K562 (cell line): ENCODE measurements at regions not wholly inside any gene's neighbourhood (a gene's known extent, or its start where the extent isn't known, plus 50 kb on each side); places are given as distances from the start of the nearest gene placed in this dataset.

ENCODE experiments used
- ATAC-seq: fragments of 200-7000 bp; cut with Tn5 transposase; 3 replicates; pipeline ENCODE4 v1.9.1; 2020; ENCODE audit warnings: moderate library complexity
- BruUV-seq: library from RNA; stranded (reverse); fragments of 400-500 nt; replicated peaks from 2 replicates; lab custom pipeline; 2021; lab: Mats Ljungman, UMichigan
- CTCF ChIA-PET: fragments of 300-600 bp; formaldehyde crosslinking; extraction: SDS; loops from one replicate; lab custom pipeline; 2021; ENCODE audit warnings: low intra/inter-chr PET ratio; lab: Yijun Ruan, JAX
- POLR2A ChIA-PET: fragments of 300-600, 350-650 bp; sonication (Branson Sonifier 250); formaldehyde crosslinking; extraction: SDS; loops from one replicate; lab custom pipeline; 2021; ENCODE audit warnings: antibody characterized with exemption, inconsistent platforms; lab: Yijun Ruan, JAX
- DNase-seq, 4 experiments: peaks; one replicate each; pipeline versions ENCODE4 v3.0.0 to v3.0.0-alpha.2; 2011 to 2018; ENCODE audit warnings: low spot score in 3 of 4, mixed read lengths in 3 of 4; ENCODE audit errors: extremely low read depth in 1 of 4
- FAIRE-seq: peaks from 2 replicates; lab custom pipeline; 2011; peaks lifted over from hg19 to GRCh38; lab: Jason Lieb, UNC
- H2AFZ ChIP-seq: 2 replicates; pipeline ENCODE4 v1.6.0; 2011; ENCODE audit warnings: low read depth, low read length, control low read depth, inconsistent platforms
- H3K27ac ChIP-seq: fragments of 200-600 bp; 3 replicates; pipeline ENCODE4 v1.8.0; 2011; ENCODE audit warnings: low read depth, mild to moderate bottlenecking, control low read depth, inconsistent platforms, low read length, moderate library complexity, mixed read lengths; ENCODE audit errors: extremely low read depth
- H3K27me3 ChIP-seq, 2 experiments: fragments of 300-600 bp in 1 of 2; 2 replicates in 1 of 2; 3 replicates in 1 of 2; pipeline versions ENCODE4 v1.6.0 to v1.8.0; 2011; ENCODE audit warnings: inconsistent platforms in 2 of 2, low read length in 2 of 2, mild to moderate bottlenecking in 1 of 2, mixed read lengths in 1 of 2, moderate library complexity in 1 of 2; ENCODE audit not compliant: control insufficient read depth in 2 of 2, insufficient read depth in 2 of 2
- H3K36me3 ChIP-seq: fragments of 300-600 bp; 3 replicates; pipeline ENCODE4 v1.8.0; 2011; ENCODE audit warnings: mild to moderate bottlenecking, low read length, inconsistent platforms; ENCODE audit not compliant: control insufficient read depth, insufficient read depth
- H3K4me1 ChIP-seq, 2 experiments: fragments of 200-600 bp in 1 of 2; replicated peaks in 1 of 2; 2 replicates in 1 of 2; 3 replicates in 1 of 2; pipeline versions ENCODE4 v1.5.1 to v1.8.0; 2011; ENCODE audit warnings: inconsistent platforms in 2 of 2, low read length in 2 of 2, mild to moderate bottlenecking in 1 of 2, mixed read lengths in 1 of 2, moderate library complexity in 1 of 2; ENCODE audit not compliant: control insufficient read depth in 2 of 2, insufficient read depth in 2 of 2
- H3K4me2 ChIP-seq: 2 replicates; pipeline ENCODE4 v1.6.1; 2011; ENCODE audit warnings: low read length, control low read depth, inconsistent platforms, mixed read lengths; ENCODE audit not compliant: insufficient read depth
- H3K4me3 ChIP-seq: fragments of 200-600 bp; sonication (generic), shearing (Covaris generic); 2 replicates; pipeline ENCODE4 v1.5.1; 2016; ENCODE audit warnings: control low read depth, inconsistent platforms
- H3K79me2 ChIP-seq: fragments of 200-600 bp; 3 replicates; pipeline ENCODE4 v1.8.0; 2011; ENCODE audit warnings: low read length, inconsistent platforms; ENCODE audit not compliant: control insufficient read depth, insufficient read depth
- H3K9ac ChIP-seq, 2 experiments: 2 replicates each; pipeline versions ENCODE4 v1.6.0 to v1.6.1; 2011; ENCODE audit warnings: low read depth in 2 of 2, low read length in 2 of 2, control low read depth in 1 of 2, inconsistent platforms in 1 of 2, mild to moderate bottlenecking in 1 of 2, mixed read lengths in 1 of 2; ENCODE audit not compliant: insufficient read depth in 1 of 2
- H3K9me1 ChIP-seq: one replicate; pipeline ENCODE4 v1.6.0; 2011; ENCODE audit warnings: inconsistent platforms, mild to moderate bottlenecking, low read length, moderate library complexity; ENCODE audit not compliant: control insufficient read depth, insufficient read depth
- H3K9me3 ChIP-seq: replicated peaks from 2 replicates; pipeline ENCODE4 v1.5.1; 2011; ENCODE audit warnings: low read depth, low read length, inconsistent platforms; ENCODE audit not compliant: control insufficient read depth, insufficient read depth
- H4K20me1 ChIP-seq: replicated peaks from 2 replicates; pipeline ENCODE4 v1.6.1; 2011; ENCODE audit warnings: low read length, inconsistent platforms, mixed read lengths; ENCODE audit not compliant: control insufficient read depth, insufficient read depth
- ARID2 ChIP-seq: fragments of 450-650 bp; IDR thresholded peaks from 2 replicates; pipeline ENCODE4 v1.6.1; 2017; ENCODE audit warnings: antibody characterized with exemption, mild to moderate bottlenecking
- ETV5 ChIP-seq: sonication (generic); formaldehyde crosslinking; IDR thresholded peaks from 2 replicates; pipeline ENCODE4 v1.4.0; 2020; ENCODE audit warnings: low read depth, mild to moderate bottlenecking, missing genetic modification reagents
- MBD1 ChIP-seq: fragments of 250-450 bp; sonication (Bioruptor Pico); IDR thresholded peaks from 2 replicates; pipeline ENCODE4 v1.8.0; 2022; ENCODE audit warnings: inconsistent platforms
- MCM5 ChIP-seq: fragments of 450-650 bp; IDR thresholded peaks from 2 replicates; pipeline ENCODE4 v1.6.1; 2016; ENCODE audit warnings: low read depth
- MEIS2 ChIP-seq: fragments of 450-650 bp; IDR thresholded peaks from 2 replicates; pipeline ENCODE4 v1.6.1; 2014; ENCODE audit warnings: mild to moderate bottlenecking; ENCODE audit not compliant: partially characterized antibody
- NCOA1 ChIP-seq: fragments of 450-650 bp; IDR thresholded peaks from 2 replicates; pipeline ENCODE4 v1.6.1; 2016; ENCODE audit warnings: low read depth
- SETDB1 ChIP-seq: IDR thresholded peaks from one replicate; pipeline ENCODE4 v1.6.1; 2012; ENCODE audit warnings: low read length, control low read depth, inconsistent platforms
- SMAD1 ChIP-seq: fragments of 150-350 bp; IDR thresholded peaks from 2 replicates; pipeline ENCODE4 v1.6.1; 2014; ENCODE audit warnings: low read length, low read depth; ENCODE audit not compliant: partially characterized antibody
- SOX6 ChIP-seq: fragments of 450-650 bp; IDR thresholded peaks from 2 replicates; pipeline ENCODE4 v1.6.1; 2014; ENCODE audit warnings: mild to moderate bottlenecking
- ZBTB2 ChIP-seq: fragments of 450-650 bp; IDR thresholded peaks from 2 replicates; pipeline ENCODE4 v1.6.1; 2016; ENCODE audit warnings: antibody characterized with exemption
- ZNF175 ChIP-seq: fragments of 200-800 bp; sonication (Bioruptor generic); IDR thresholded peaks from 2 replicates; pipeline ENCODE4 v1.6.1; 2016; ENCODE audit warnings: low read depth, mild to moderate bottlenecking, missing genetic modification characterization, missing compliant biosample characterization
- ZNF184 ChIP-seq: sonication (generic); formaldehyde crosslinking; IDR thresholded peaks from 2 replicates; pipeline ENCODE4 v1.5.0; 2020; ENCODE audit warnings: missing genetic modification reagents
- ZNF408 ChIP-seq: fragments of 250-450 bp; sonication (Bioruptor Pico); IDR thresholded peaks from 2 replicates; pipeline ENCODE4 v1.4.0; 2020; ENCODE audit warnings: low read depth, mild to moderate bottlenecking, moderate library complexity
- ZNF76 ChIP-seq: fragments of 250-450 bp; sonication (Bioruptor Pico); IDR thresholded peaks from 2 replicates; pipeline ENCODE4 v1.4.0; 2020; ENCODE audit warnings: mild to moderate bottlenecking, moderate library complexity, borderline replicate concordance
- WGBS: fragments of 100-300 bp; shearing (Covaris generic); methylation state at CpG from one replicate; pipeline ENCODE4 v1.1.6; 2016; ENCODE audit warnings: low coverage, mixed read lengths; ENCODE audit not compliant: insufficient coverage; ENCODE audit errors: missing lambda C conversion rate; 5-methylcytosine and 5-hydroxymethylcytosine counted together
- in situ Hi-C: fragments of 300-500 bp; cut with MboI; formaldehyde crosslinking; loops from 4 replicates; pipeline ENCODE4 v1.15.0; 2018; ENCODE audit warnings: inconsistent platforms, mixed read lengths
- intact Hi-C: fragments of 100-400 bp; cut with micrococcal nuclease; formaldehyde crosslinking; loops from 2 replicates; pipeline ENCODE4 v1.14.2; 2022
- TF ChIP-seq, protein P1 (sequence below): sonication (generic); formaldehyde crosslinking; IDR thresholded peaks from 2 replicates; pipeline ENCODE4 v1.8.1; 2022; ENCODE audit warnings: missing genetic modification reagents
- TF ChIP-seq, protein P2 (sequence below): fragments of 250-450 bp; sonication (Bioruptor Pico); IDR thresholded peaks from 2 replicates; pipeline ENCODE4 v1.5.0; 2021

DNA sequence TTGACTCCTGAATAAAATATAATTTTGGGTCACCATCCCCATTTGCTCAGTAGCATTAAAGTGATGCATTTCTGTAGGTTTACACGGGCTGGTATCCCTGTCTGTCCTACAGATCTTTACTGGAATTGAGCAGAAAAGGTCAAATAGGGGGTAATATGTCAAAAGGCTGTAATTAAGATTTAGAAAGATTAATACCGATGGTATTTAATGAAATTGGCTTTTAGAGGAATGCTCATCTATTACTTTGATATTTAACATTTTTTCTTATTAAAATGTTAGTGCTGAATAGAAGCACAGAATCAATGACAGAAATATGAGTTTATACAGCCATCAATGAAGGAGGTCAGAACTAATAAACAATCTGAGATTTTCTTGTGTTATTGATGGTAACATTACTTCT lies 1762.2 kb upstream of the WWC1 start (continued):
- TF ChIP-seq SOX6: no peak
- TF ChIP-seq ETV5: no peak

- Histone ChIP-seq H3K4me1 (no peaks in the 10 kb centered on the region), H3K4me2 (no peak overlapping the region), H3K79me2 (no peaks in the 10 kb centered on the region), H3K9ac (no peak overlapping the region), H2AFZ (no peak overlapping the region), H3K9me1 (no peaks in the 10 kb centered on the region), H3K27me3 (no peaks in the 10 kb centered on the region), H3K27ac (no peak overlapping the region), H4K20me1 (no peaks in the 10 kb centered on the region), H3K9me3 (0 out of 2 replicates have a peak, but pooled peaks cover 2% of the 10 kb centered on the region), H3K36me3 (no peaks in the 10 kb centered on the region), H3K4me3 (no peak overlapping the region)
- intact Hi-C loops (no loop called here), in situ Hi-C loops (no loop called here)
- TF ChIP-seq ARID2 (no peak), MBD1 (no peak), ZNF175 (CRISPR knock-in tag) (no peak), ZNF408 (CRISPR knock-in tag) (no peak), SMAD1 (no peak), SETDB1 (no peak), MEIS2 (no peak), ZNF76 (CRISPR knock-in tag) (no peak), ZBTB2 (no peak), NCOA1 (no peak), ZNF184 (CRISPR knock-in tag) (no peak), MCM5 (no peak)
- TF ChIP-seq, protein P1, sequence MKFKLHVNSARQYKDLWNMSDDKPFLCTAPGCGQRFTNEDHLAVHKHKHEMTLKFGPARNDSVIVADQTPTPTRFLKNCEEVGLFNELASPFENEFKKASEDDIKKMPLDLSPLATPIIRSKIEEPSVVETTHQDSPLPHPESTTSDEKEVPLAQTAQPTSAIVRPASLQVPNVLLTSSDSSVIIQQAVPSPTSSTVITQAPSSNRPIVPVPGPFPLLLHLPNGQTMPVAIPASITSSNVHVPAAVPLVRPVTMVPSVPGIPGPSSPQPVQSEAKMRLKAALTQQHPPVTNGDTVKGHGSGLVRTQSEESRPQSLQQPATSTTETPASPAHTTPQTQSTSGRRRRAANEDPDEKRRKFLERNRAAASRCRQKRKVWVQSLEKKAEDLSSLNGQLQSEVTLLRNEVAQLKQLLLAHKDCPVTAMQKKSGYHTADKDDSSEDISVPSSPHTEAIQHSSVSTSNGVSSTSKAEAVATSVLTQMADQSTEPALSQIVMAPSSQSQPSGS: no peak
- TF ChIP-seq, protein P2, sequence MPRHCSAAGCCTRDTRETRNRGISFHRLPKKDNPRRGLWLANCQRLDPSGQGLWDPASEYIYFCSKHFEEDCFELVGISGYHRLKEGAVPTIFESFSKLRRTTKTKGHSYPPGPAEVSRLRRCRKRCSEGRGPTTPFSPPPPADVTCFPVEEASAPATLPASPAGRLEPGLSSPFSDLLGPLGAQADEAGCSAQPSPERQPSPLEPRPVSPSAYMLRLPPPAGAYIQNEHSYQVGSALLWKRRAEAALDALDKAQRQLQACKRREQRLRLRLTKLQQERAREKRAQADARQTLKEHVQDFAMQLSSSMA: no peak
- BruUV-seq: no TSS peak
- ChIA-PET CTCF (no interaction called here), POLR2A (interaction anchor here (0.6 kb wide), 1 partner anchor 1280 kb away, joined by 3 read pairs; no protein-coding TSS in a partner anchor)
- WGBS: 2% methylated on average over 5 of the region's 5 CpGs
- ATAC-seq (no peak), DNase-seq (no peak), FAIRE-seq (no peak)
These were observed 1758.8 kb upstream of the WWC1 start for GRCh38 chr5:166532456-166533220.
